ENCODE measurements at regions not wholly inside any gene's neighbourhood (a gene's known extent, or its start where the extent isn't known, plus 50 kb on each side); places are given as distances from the start of the nearest gene placed in this dataset.

GRCh38 chr3:1954632-1955031 lies 144.0 kb upstream of the CNTN4 start:
- no peak for TF ChIP-seq CTCF (IDR thresholded peaks at IDR 0.05)
- TF ChIP-seq POLR2A (IDR thresholded peaks at IDR 0.05): no peak

Measured in adrenal gland (tissue), 5 donors.